ENCODE measurements at regions not wholly inside any gene's neighbourhood (a gene's known extent, or its start where the extent isn't known, plus 50 kb on each side); places are given as distances from the start of the nearest gene placed in this dataset.

DNA sequence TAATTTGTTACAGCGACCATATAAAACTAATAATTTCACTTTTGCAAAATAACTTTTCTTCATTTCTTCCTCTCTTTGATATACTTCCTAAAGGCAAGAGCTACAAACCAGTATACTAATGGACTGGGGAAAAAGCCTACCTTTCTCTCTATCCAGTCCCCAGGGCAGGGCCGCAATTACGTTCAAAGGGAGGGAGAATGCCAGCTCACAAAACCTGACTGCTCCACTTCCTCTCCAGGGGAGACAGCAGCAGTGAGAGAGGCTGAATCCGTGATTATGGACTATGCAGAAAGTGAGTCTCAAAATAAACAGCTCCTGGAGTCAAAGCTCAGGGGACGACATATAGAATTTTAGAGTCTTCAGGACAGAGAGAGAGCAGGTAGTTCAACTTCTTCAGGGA lies 126.9 kb upstream of the HES1 start:
- TF ChIP-seq, protein P1, sequence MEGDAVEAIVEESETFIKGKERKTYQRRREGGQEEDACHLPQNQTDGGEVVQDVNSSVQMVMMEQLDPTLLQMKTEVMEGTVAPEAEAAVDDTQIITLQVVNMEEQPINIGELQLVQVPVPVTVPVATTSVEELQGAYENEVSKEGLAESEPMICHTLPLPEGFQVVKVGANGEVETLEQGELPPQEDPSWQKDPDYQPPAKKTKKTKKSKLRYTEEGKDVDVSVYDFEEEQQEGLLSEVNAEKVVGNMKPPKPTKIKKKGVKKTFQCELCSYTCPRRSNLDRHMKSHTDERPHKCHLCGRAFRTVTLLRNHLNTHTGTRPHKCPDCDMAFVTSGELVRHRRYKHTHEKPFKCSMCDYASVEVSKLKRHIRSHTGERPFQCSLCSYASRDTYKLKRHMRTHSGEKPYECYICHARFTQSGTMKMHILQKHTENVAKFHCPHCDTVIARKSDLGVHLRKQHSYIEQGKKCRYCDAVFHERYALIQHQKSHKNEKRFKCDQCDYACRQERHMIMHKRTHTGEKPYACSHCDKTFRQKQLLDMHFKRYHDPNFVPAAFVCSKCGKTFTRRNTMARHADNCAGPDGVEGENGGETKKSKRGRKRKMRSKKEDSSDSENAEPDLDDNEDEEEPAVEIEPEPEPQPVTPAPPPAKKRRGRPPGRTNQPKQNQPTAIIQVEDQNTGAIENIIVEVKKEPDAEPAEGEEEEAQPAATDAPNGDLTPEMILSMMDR (IDR thresholded peaks at IDR 0.05), result no peak
- no peak for TF ChIP-seq POLR2A (IDR thresholded peaks at IDR 0.05)
